Spleen (tissue), 7 donors: ENCODE measurements at regions not wholly inside any gene's neighbourhood (a gene's known extent, or its start where the extent isn't known, plus 50 kb on each side); places are given as distances from the start of the nearest gene placed in this dataset.

ENCODE experiments used
- POLR2AphosphoS5 ChIP-seq, 3 donors: sonication (generic); formaldehyde crosslinking; IDR thresholded peaks; one replicate each; pipeline ENCODE4 v1.5.1; 2017; ENCODE audit warnings: antibody characterized with exemption in 3 of 3
- TF ChIP-seq, protein P1 (sequence below), 11 experiments: fragments of 200-600 bp in 7 of 11; fragments of 450-650 bp in 4 of 11; sonication (generic) in 4 of 11; IDR thresholded peaks in 8 of 11; conservative IDR thresholded peaks in 3 of 11; 1 replicate in 7 of 11; 2 replicates in 4 of 11; pipeline versions ENCODE4 v1.4.0 to v1.8.0; 2016 to 2021; ENCODE audit warnings: antibody characterized with exemption in 11 of 11, inconsistent platforms in 4 of 11, mild to moderate bottlenecking in 1 of 11
- donor health status: DM: no; HTN: no; CAD: no; lungs with moderate emphysema.
- donor health status: DM: no; HTN: no; CAD: no.
- donor health status: DM: no; HTN: no; CAD: no.

DNA sequence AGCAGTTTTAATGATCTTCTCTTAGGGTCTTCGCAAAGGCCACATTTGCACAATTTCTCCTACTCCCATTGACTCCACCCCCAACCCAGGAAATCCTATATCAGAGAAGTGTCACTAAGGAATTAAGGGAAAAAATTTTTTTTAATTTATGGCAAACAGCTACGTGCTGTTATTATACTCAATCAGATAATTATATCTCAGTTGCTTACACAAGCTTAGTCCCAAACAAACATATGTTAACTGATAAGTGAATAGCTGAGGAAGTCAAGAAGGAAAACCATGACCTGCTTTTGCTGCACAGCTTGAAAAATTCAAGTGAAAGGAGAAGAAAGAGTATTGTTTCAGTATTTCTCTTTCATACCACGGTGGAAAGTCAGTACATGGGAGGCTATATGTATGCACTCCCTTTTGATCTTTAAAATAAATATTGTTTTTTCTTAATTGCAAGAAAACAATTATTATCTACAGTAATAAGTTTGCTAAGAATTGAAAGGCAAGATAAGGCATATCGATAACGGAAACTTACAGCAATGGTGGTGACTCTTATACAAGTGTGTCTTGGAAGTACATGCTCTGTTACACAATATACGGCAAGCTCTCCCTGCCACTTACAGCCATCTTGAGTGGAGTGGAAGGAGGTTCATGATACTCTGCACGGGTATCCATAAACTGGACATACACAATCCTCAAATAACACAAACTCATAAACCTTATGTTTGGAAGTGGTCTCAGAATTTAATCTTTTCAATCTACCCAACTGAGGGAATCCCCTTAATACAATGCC, 167.9 kb upstream of the FREM1 start:
- TF ChIP-seq, protein P1, sequence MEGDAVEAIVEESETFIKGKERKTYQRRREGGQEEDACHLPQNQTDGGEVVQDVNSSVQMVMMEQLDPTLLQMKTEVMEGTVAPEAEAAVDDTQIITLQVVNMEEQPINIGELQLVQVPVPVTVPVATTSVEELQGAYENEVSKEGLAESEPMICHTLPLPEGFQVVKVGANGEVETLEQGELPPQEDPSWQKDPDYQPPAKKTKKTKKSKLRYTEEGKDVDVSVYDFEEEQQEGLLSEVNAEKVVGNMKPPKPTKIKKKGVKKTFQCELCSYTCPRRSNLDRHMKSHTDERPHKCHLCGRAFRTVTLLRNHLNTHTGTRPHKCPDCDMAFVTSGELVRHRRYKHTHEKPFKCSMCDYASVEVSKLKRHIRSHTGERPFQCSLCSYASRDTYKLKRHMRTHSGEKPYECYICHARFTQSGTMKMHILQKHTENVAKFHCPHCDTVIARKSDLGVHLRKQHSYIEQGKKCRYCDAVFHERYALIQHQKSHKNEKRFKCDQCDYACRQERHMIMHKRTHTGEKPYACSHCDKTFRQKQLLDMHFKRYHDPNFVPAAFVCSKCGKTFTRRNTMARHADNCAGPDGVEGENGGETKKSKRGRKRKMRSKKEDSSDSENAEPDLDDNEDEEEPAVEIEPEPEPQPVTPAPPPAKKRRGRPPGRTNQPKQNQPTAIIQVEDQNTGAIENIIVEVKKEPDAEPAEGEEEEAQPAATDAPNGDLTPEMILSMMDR (IDR thresholded peaks at IDR 0.05 in 8 of 11, conservative IDR thresholded peaks at IDR 0.05 in 3 of 11), result no peak
- no peak for TF ChIP-seq POLR2AphosphoS5 (IDR thresholded peaks at IDR 0.05)
